ENCODE measurements at regions not wholly inside any gene's neighbourhood (a gene's known extent, or its start where the extent isn't known, plus 50 kb on each side); places are given as distances from the start of the nearest gene placed in this dataset.

- TF ChIP-seq CTCF (IDR thresholded peaks at IDR 0.05; ENCODE audit: low read depth, low read length, poor library complexity, severe bottlenecking): no peak
- no peak for TF ChIP-seq EZH2phosphoT487 (IDR thresholded peaks at IDR 0.05; ENCODE audit: borderline replicate concordance, low read length)
Observed at GRCh38 chr6:164477101-164477500, 832.3 kb downstream of the C6orf118 start.
